Activated T-helper 17 cell treated with anti-CD3 and anti-CD28 coated beads, Interleukin-2, amount 50 U/mL, for 72 hours (primary cell): ENCODE measurements at regions not wholly inside any gene's neighbourhood (a gene's known extent, or its start where the extent isn't known, plus 50 kb on each side); places are given as distances from the start of the nearest gene placed in this dataset.
"Not testable (repeated sequence)": the region's sequence is repeated elsewhere in the genome, so short reads cannot be mapped to it uniquely, and the experiment has no call there.

Experiments
- ATAC-seq: fragments of 150-1000 bp; cut with Tn5 transposase; replicated peaks from 2 replicates; pipeline ENCODE4 v1.10.0; 2021; ENCODE audit warnings: mild to moderate bottlenecking, moderate library complexity
- H3K27ac Mint-ChIP-seq: one replicate; pipeline ENCODE4 v1.8.0; 2022; ENCODE audit warnings: mixed read lengths
- H3K27me3 Mint-ChIP-seq: one replicate; pipeline ENCODE4 v1.8.0; 2022; ENCODE audit warnings: mixed read lengths
- H3K36me3 Mint-ChIP-seq: one replicate; pipeline ENCODE4 v1.8.0; 2022; ENCODE audit warnings: low read depth, mild to moderate bottlenecking, mixed read lengths
- H3K4me1 Mint-ChIP-seq: one replicate; pipeline ENCODE4 v1.8.0; 2022; ENCODE audit warnings: mixed read lengths
- H3K4me3 Mint-ChIP-seq: one replicate; pipeline ENCODE4 v1.8.0; 2022; ENCODE audit warnings: mild to moderate bottlenecking, mixed read lengths
- H3K9me3 Mint-ChIP-seq: one replicate; pipeline ENCODE4 v1.8.0; 2022; ENCODE audit warnings: mixed read lengths

- Mint-ChIP-seq H3K27ac (no peak overlapping the region), H3K4me3 (no peak overlapping the region), H3K36me3 (no peaks in the 10 kb centered on the region), H3K27me3 (peaks cover 12% of the 10 kb centered on the region), H3K4me1 (peaks cover 22% of the 10 kb centered on the region), H3K9me3 (no peaks in the 10 kb centered on the region)
- ATAC-seq: no peak
These were observed 125.7 kb upstream of the AFDN start for GRCh38 chr6:167701010-167701409.

- no peak overlapping the region for H3K4me3 Mint-ChIP-seq
- peaks cover 19% of the 10 kb centered on the region for H3K27me3 Mint-ChIP-seq
- no peaks in the 10 kb centered on the region for H3K9me3 Mint-ChIP-seq
- H3K27ac Mint-ChIP-seq: no peak overlapping the region
- ATAC-seq: no peak
- peaks cover 22% of the 10 kb centered on the region for H3K4me1 Mint-ChIP-seq
- H3K36me3 Mint-ChIP-seq: no peaks in the 10 kb centered on the region
These were observed 124.4 kb upstream of the AFDN start for GRCh38 chr6:167702241-167702827.

- ATAC-seq: no peak
- Mint-ChIP-seq H3K27ac (no peak overlapping the region), H3K4me1 (peaks cover 22% of the 10 kb centered on the region), H3K36me3 (no peaks in the 10 kb centered on the region), H3K4me3 (no peak overlapping the region), H3K9me3 (no peaks in the 10 kb centered on the region), H3K27me3 (peaks cover 26% of the 10 kb centered on the region)
These were observed 123.4 kb upstream of the AFDN start for GRCh38 chr6:167703347-167703746.

GRCh38 chr6:167703781-167704180 lies 122.9 kb upstream of the AFDN start:
- Mint-ChIP-seq H3K9me3 (no peaks in the 10 kb centered on the region), H3K27me3 (peaks cover 30% of the 10 kb centered on the region), H3K4me1 (peaks cover 22% of the 10 kb centered on the region), H3K4me3 (no peak overlapping the region), H3K27ac (no peak overlapping the region), H3K36me3 (no peaks in the 10 kb centered on the region)
- no peak for ATAC-seq

- Mint-ChIP-seq H3K27ac (no peak overlapping the region), H3K27me3 (peaks cover 36% of the 10 kb centered on the region), H3K4me1 (peaks cover 16% of the 10 kb centered on the region), H3K9me3 (no peaks in the 10 kb centered on the region), H3K36me3 (no peaks in the 10 kb centered on the region), H3K4me3 (no peak overlapping the region)
- no peak for ATAC-seq
These were observed 122.3 kb upstream of the AFDN start for GRCh38 chr6:167704396-167704901.

GRCh38 chr6:167705211-167705750 lies 121.4 kb upstream of the AFDN start:
- H3K4me3 Mint-ChIP-seq: peak overlapping the region; percentile 65
- no peak for ATAC-seq

GRCh38 chr6:167706313-167707109 lies 120.2 kb upstream of the AFDN start:
- Mint-ChIP-seq H3K27ac (peak overlapping the region; percentile 82), H3K36me3 (no peaks in the 10 kb centered on the region), H3K4me3 (peak overlapping the region; percentile 65), H3K9me3 (no peaks in the 10 kb centered on the region), H3K27me3 (peaks cover 54% of the 10 kb centered on the region), H3K4me1 (peaks cover 8% of the 10 kb centered on the region)
- ATAC-seq: peak; percentile 92

More at GRCh38 chr6:167705211-167705750, 121.4 kb upstream of the AFDN start:
- H3K36me3 Mint-ChIP-seq: no peaks in the 10 kb centered on the region
- no peaks in the 10 kb centered on the region for H3K9me3 Mint-ChIP-seq
- peaks cover 44% of the 10 kb centered on the region for H3K27me3 Mint-ChIP-seq
- peaks cover 9% of the 10 kb centered on the region for H3K4me1 Mint-ChIP-seq
- no peak overlapping the region for H3K27ac Mint-ChIP-seq

GRCh38 chr6:167707686-167708500 lies 118.8 kb upstream of the AFDN start:
- Mint-ChIP-seq H3K4me3 (no peak overlapping the region), H3K4me1 (peaks cover 8% of the 10 kb centered on the region), H3K27ac (no peak overlapping the region), H3K36me3 (no peaks in the 10 kb centered on the region), H3K27me3 (peaks cover 57% of the 10 kb centered on the region), H3K9me3 (no peaks in the 10 kb centered on the region)
- no peak for ATAC-seq

GRCh38 chr6:167708501-167709094 lies 118.1 kb upstream of the AFDN start:
- ATAC-seq: no peak
- H3K27me3 Mint-ChIP-seq: peaks cover 57% of the 10 kb centered on the region
- H3K36me3 Mint-ChIP-seq: no peaks in the 10 kb centered on the region
- no peak overlapping the region for H3K4me3 Mint-ChIP-seq
- no peak overlapping the region for H3K27ac Mint-ChIP-seq
- no peaks in the 10 kb centered on the region for H3K9me3 Mint-ChIP-seq
- peaks cover 8% of the 10 kb centered on the region for H3K4me1 Mint-ChIP-seq

GRCh38 chr6:167709196-167709595 lies 117.5 kb upstream of the AFDN start:
- Mint-ChIP-seq H3K36me3 (no peaks in the 10 kb centered on the region), H3K4me3 (no peak overlapping the region), H3K27ac (no peak overlapping the region), H3K4me1 (peaks cover 8% of the 10 kb centered on the region), H3K27me3 (peaks cover 57% of the 10 kb centered on the region), H3K9me3 (no peaks in the 10 kb centered on the region)
- ATAC-seq: no peak

GRCh38 chr6:167709776-167710336 lies 116.9 kb upstream of the AFDN start:
- H3K4me1 Mint-ChIP-seq, H3K36me3 Mint-ChIP-seq, H3K27ac Mint-ChIP-seq, H3K9me3 Mint-ChIP-seq, H3K4me3 Mint-ChIP-seq, ATAC-seq: not testable (repeated sequence)
- H3K27me3 Mint-ChIP-seq: peaks cover 54% of the 10 kb centered on the region

GRCh38 chr6:167710363-167710920 lies 116.3 kb upstream of the AFDN start:
- H3K27ac Mint-ChIP-seq: no peak overlapping the region
- H3K27me3 Mint-ChIP-seq: peaks cover 52% of the 10 kb centered on the region
- H3K4me1 Mint-ChIP-seq: no peaks in the 10 kb centered on the region
- ATAC-seq: no peak
- H3K4me3 Mint-ChIP-seq: no peak overlapping the region
- H3K9me3 Mint-ChIP-seq: no peaks in the 10 kb centered on the region
- H3K36me3 Mint-ChIP-seq: no peaks in the 10 kb centered on the region

- no peak overlapping the region for H3K27ac Mint-ChIP-seq
- no peaks in the 10 kb centered on the region for H3K4me1 Mint-ChIP-seq
- ATAC-seq: no peak
- H3K9me3 Mint-ChIP-seq: no peaks in the 10 kb centered on the region
- H3K4me3 Mint-ChIP-seq: no peak overlapping the region
- peaks cover 57% of the 10 kb centered on the region for H3K27me3 Mint-ChIP-seq
- no peaks in the 10 kb centered on the region for H3K36me3 Mint-ChIP-seq
These were observed 115.5 kb upstream of the AFDN start for GRCh38 chr6:167711211-167711610.
